GM23338 (cell line): ENCODE measurements at regions not wholly inside any gene's neighbourhood (a gene's known extent, or its start where the extent isn't known, plus 50 kb on each side); places are given as distances from the start of the nearest gene placed in this dataset.
"Not testable (repeated sequence)": the region's sequence is repeated elsewhere in the genome, so short reads cannot be mapped to it uniquely, and the experiment has no call there.

ENCODE experiments used
- CREB1 ChIP-seq: fragments of 250-450 bp; sonication (Bioruptor Pico); IDR thresholded peaks from 2 replicates; pipeline ENCODE4 v1.5.0; 2020; ENCODE audit warnings: low read depth, mild to moderate bottlenecking, moderate library complexity
- CTCF ChIP-seq, 2 experiments: fragments of 200-600 bp in 1 of 2; sonication (generic) in 1 of 2; conservative IDR thresholded peaks; 2 replicates each; pipeline versions ENCODE4 v1.5.1 to v1.6.1; 2016 to 2017; ENCODE audit warnings: antibody characterized with exemption in 2 of 2, low read depth in 2 of 2, mild to moderate bottlenecking in 2 of 2, moderate library complexity in 1 of 2
- ETS1 ChIP-seq: IDR thresholded peaks from 2 replicates; pipeline ENCODE4 v1.6.1; 2016; ENCODE audit warnings: antibody characterized with exemption
- EZH2 ChIP-seq: fragments of 200-600 bp; sonication (generic); IDR thresholded peaks from one replicate; pipeline ENCODE4 v1.8.0; 2017; ENCODE audit warnings: antibody characterized with exemption, mild to moderate bottlenecking, low read depth; ENCODE audit not compliant: unreplicated experiment
- EZH2phosphoT487 ChIP-seq: fragments of 200-600 bp; sonication (generic); IDR thresholded peaks from one replicate; pipeline ENCODE4 v1.8.1; 2018; ENCODE audit warnings: antibody characterized with exemption; ENCODE audit not compliant: unreplicated experiment
- JUNB ChIP-seq: IDR thresholded peaks from one replicate; pipeline ENCODE4 v1.6.1; 2016; ENCODE audit warnings: antibody characterized with exemption; ENCODE audit not compliant: unreplicated experiment
- POLR2AphosphoS5 ChIP-seq: IDR thresholded peaks from 2 replicates; pipeline ENCODE4 v1.6.1; 2016; ENCODE audit warnings: antibody characterized with exemption, low read depth
- REST ChIP-seq: IDR thresholded peaks from one replicate; pipeline ENCODE4 v1.6.1; 2018; ENCODE audit warnings: antibody characterized with exemption; ENCODE audit not compliant: unreplicated experiment
- ZNF114 ChIP-seq: fragments of 250-450 bp; sonication (Bioruptor Pico); IDR thresholded peaks from 2 replicates; pipeline ENCODE4 v1.5.0; 2020; ENCODE audit warnings: mild to moderate bottlenecking, moderate library complexity
- ZNF331 ChIP-seq: fragments of 250-450 bp; sonication (Bioruptor Pico); IDR thresholded peaks from 2 replicates; pipeline ENCODE4 v1.5.0; 2020; ENCODE audit warnings: low read depth, mild to moderate bottlenecking, moderate library complexity
- ZNF462 ChIP-seq: fragments of 250-450 bp; sonication (Bioruptor Pico); IDR thresholded peaks from 2 replicates; pipeline ENCODE4 v1.5.0; 2020; ENCODE audit warnings: mild to moderate bottlenecking, moderate library complexity

GRCh38 chr17:15847447-15848229 is 97.3 kb upstream of the ADORA2B start:
- not testable (repeated sequence) for TF ChIP-seq CTCF (conservative IDR thresholded peaks at IDR 0.05; ENCODE audit: low read depth in 2 of 2); ETS1; POLR2AphosphoS5; EZH2; EZH2phosphoT487; JUNB; CREB1; ZNF331 (CRISPR knock-in tag); REST; ZNF462 (CRISPR knock-in tag); ZNF114
